Right lobe of liver (tissue), 4 donors: ENCODE measurements at regions not wholly inside any gene's neighbourhood (a gene's known extent, or its start where the extent isn't known, plus 50 kb on each side); places are given as distances from the start of the nearest gene placed in this dataset.

Experiments
- POLR2A ChIP-seq: fragments of 450-650 bp; IDR thresholded peaks from one replicate; pipeline ENCODE4 v1.6.1; 2017; ENCODE audit warnings: antibody characterized with exemption, mild to moderate bottlenecking
- TF ChIP-seq, protein P1 (sequence below), 4 donors: fragments of 200-600 bp in 3 of 4; fragments of 450-650 bp in 1 of 4; IDR thresholded peaks; one replicate each; pipeline versions ENCODE4 v1.5.1 to v1.8.0; 2016 to 2022; ENCODE audit warnings: antibody characterized with exemption in 4 of 4, mild to moderate bottlenecking in 2 of 4
- donor health status: DM: no; HTN: no; CAD: no.
- donor health status: DM: no; HTN: no; CAD: no.
- donor health status: DM: no; HTN: yes; CAD: no.

- TF ChIP-seq, protein P1, sequence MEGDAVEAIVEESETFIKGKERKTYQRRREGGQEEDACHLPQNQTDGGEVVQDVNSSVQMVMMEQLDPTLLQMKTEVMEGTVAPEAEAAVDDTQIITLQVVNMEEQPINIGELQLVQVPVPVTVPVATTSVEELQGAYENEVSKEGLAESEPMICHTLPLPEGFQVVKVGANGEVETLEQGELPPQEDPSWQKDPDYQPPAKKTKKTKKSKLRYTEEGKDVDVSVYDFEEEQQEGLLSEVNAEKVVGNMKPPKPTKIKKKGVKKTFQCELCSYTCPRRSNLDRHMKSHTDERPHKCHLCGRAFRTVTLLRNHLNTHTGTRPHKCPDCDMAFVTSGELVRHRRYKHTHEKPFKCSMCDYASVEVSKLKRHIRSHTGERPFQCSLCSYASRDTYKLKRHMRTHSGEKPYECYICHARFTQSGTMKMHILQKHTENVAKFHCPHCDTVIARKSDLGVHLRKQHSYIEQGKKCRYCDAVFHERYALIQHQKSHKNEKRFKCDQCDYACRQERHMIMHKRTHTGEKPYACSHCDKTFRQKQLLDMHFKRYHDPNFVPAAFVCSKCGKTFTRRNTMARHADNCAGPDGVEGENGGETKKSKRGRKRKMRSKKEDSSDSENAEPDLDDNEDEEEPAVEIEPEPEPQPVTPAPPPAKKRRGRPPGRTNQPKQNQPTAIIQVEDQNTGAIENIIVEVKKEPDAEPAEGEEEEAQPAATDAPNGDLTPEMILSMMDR (IDR thresholded peaks at IDR 0.05): no peak
- TF ChIP-seq POLR2A: no peak
These were observed 633.3 kb downstream of the USP25 start for GRCh38 chr21:16363100-16363499.
